Skeletal muscle satellite cell (primary cell): ENCODE measurements at regions not wholly inside any gene's neighbourhood (a gene's known extent, or its start where the extent isn't known, plus 50 kb on each side); places are given as distances from the start of the nearest gene placed in this dataset.

Experiments
- H3K27me3 ChIP-seq: 2 replicates; pipeline ENCODE4 v1.7.0; 2013; ENCODE audit warnings: low read length; ENCODE audit not compliant: control insufficient read depth, insufficient read depth
- H3K36me3 ChIP-seq: 2 replicates; pipeline ENCODE4 v1.7.0; 2013; ENCODE audit warnings: mild to moderate bottlenecking, control low read depth, low read length; ENCODE audit not compliant: insufficient read depth
- H3K4me1 ChIP-seq: 2 replicates; pipeline ENCODE4 v1.7.0; 2013; ENCODE audit warnings: low read length; ENCODE audit not compliant: control insufficient read depth, insufficient read depth
- H3K4me2 ChIP-seq: 2 replicates; pipeline ENCODE4 v1.7.0; 2013; ENCODE audit warnings: mild to moderate bottlenecking, low read length
- H3K4me3 ChIP-seq: 2 replicates; pipeline ENCODE4 v1.7.0; 2013; ENCODE audit warnings: low read length
- H3K9ac ChIP-seq: 2 replicates; pipeline ENCODE4 v1.7.0; 2013; ENCODE audit warnings: mild to moderate bottlenecking, low read depth, low read length, moderate library complexity
- H3K9me3 ChIP-seq: replicated peaks from 2 replicates; pipeline ENCODE4 v1.7.0; 2013; ENCODE audit warnings: mild to moderate bottlenecking, control low read depth, low read length

GRCh38 chr2:2877427-2877826 lies 500.2 kb downstream of the EIPR1 start:
- no peak overlapping the region for H3K4me2 ChIP-seq
- H3K4me1 ChIP-seq: no peaks in the 10 kb centered on the region
- no peaks in the 10 kb centered on the region for H3K36me3 ChIP-seq
- H3K27me3 ChIP-seq: no peaks in the 10 kb centered on the region
- peaks cover 19% of the 10 kb centered on the region for H3K9me3 ChIP-seq
- H3K9ac ChIP-seq: no peak overlapping the region
- no peak overlapping the region for H3K4me3 ChIP-seq

GRCh38 chr2:2876331-2877221 lies 501.0 kb downstream of the EIPR1 start:
- no peaks in the 10 kb centered on the region for H3K36me3 ChIP-seq
- no peak overlapping the region for H3K9ac ChIP-seq
- H3K9me3 ChIP-seq: peaks cover 20% of the 10 kb centered on the region
- H3K4me1 ChIP-seq: no peaks in the 10 kb centered on the region
- H3K4me3 ChIP-seq: no peak overlapping the region
- no peak overlapping the region for H3K4me2 ChIP-seq
- no peaks in the 10 kb centered on the region for H3K27me3 ChIP-seq

GRCh38 chr2:2875831-2876230 lies 501.8 kb downstream of the EIPR1 start:
- Histone ChIP-seq H3K36me3 (no peaks in the 10 kb centered on the region), H3K27me3 (no peaks in the 10 kb centered on the region), H3K9me3 (peaks cover 20% of the 10 kb centered on the region), H3K9ac (no peak overlapping the region), H3K4me1 (no peaks in the 10 kb centered on the region), H3K4me2 (no peak overlapping the region), H3K4me3 (no peak overlapping the region)

GRCh38 chr2:2875296-2875695 lies 502.3 kb downstream of the EIPR1 start:
- Histone ChIP-seq H3K4me3 (no peak overlapping the region), H3K4me2 (no peak overlapping the region), H3K9me3 (peaks cover 20% of the 10 kb centered on the region), H3K4me1 (no peaks in the 10 kb centered on the region), H3K27me3 (no peaks in the 10 kb centered on the region), H3K9ac (no peak overlapping the region), H3K36me3 (no peaks in the 10 kb centered on the region)

- no peaks in the 10 kb centered on the region for H3K4me1 ChIP-seq
- H3K4me2 ChIP-seq: no peak overlapping the region
- H3K27me3 ChIP-seq: no peaks in the 10 kb centered on the region
- H3K4me3 ChIP-seq: no peak overlapping the region
- no peaks in the 10 kb centered on the region for H3K36me3 ChIP-seq
- H3K9me3 ChIP-seq: peaks cover 20% of the 10 kb centered on the region
- H3K9ac ChIP-seq: no peak overlapping the region
Measured at GRCh38 chr2:2874805-2875204, 502.8 kb downstream of the EIPR1 start.

GRCh38 chr2:2874341-2874740 lies 503.3 kb downstream of the EIPR1 start:
- Histone ChIP-seq H3K27me3 (no peaks in the 10 kb centered on the region), H3K9ac (no peak overlapping the region), H3K9me3 (peaks cover 15% of the 10 kb centered on the region), H3K4me3 (no peak overlapping the region), H3K4me2 (no peak overlapping the region), H3K36me3 (no peaks in the 10 kb centered on the region), H3K4me1 (no peaks in the 10 kb centered on the region)

- Histone ChIP-seq H3K9me3 (peaks cover 13% of the 10 kb centered on the region), H3K36me3 (no peaks in the 10 kb centered on the region), H3K4me1 (no peaks in the 10 kb centered on the region), H3K4me2 (no peak overlapping the region), H3K4me3 (no peak overlapping the region), H3K27me3 (no peaks in the 10 kb centered on the region), H3K9ac (no peak overlapping the region)
Measured at GRCh38 chr2:2873450-2873811, 504.2 kb downstream of the EIPR1 start.

- no peak overlapping the region for H3K4me3 ChIP-seq
- no peaks in the 10 kb centered on the region for H3K4me1 ChIP-seq
- no peaks in the 10 kb centered on the region for H3K36me3 ChIP-seq
- no peak overlapping the region for H3K4me2 ChIP-seq
- peaks cover 18% of the 10 kb centered on the region for H3K9me3 ChIP-seq
- H3K9ac ChIP-seq: no peak overlapping the region
- no peaks in the 10 kb centered on the region for H3K27me3 ChIP-seq
Measured at GRCh38 chr2:2872713-2873449, 504.7 kb downstream of the EIPR1 start.

GRCh38 chr2:2872309-2872617 lies 505.4 kb downstream of the EIPR1 start:
- Histone ChIP-seq H3K36me3 (no peaks in the 10 kb centered on the region), H3K9ac (no peak overlapping the region), H3K4me1 (no peaks in the 10 kb centered on the region), H3K4me2 (no peak overlapping the region), H3K4me3 (no peak overlapping the region), H3K9me3 (peaks cover 18% of the 10 kb centered on the region), H3K27me3 (no peaks in the 10 kb centered on the region)

- Histone ChIP-seq H3K9ac (no peak overlapping the region), H3K9me3 (peaks cover 18% of the 10 kb centered on the region), H3K4me2 (no peak overlapping the region), H3K36me3 (no peaks in the 10 kb centered on the region), H3K27me3 (no peaks in the 10 kb centered on the region), H3K4me3 (no peak overlapping the region), H3K4me1 (no peaks in the 10 kb centered on the region)
Measured at GRCh38 chr2:2871480-2872308, 505.9 kb downstream of the EIPR1 start.

GRCh38 chr2:2870106-2870505 lies 507.5 kb downstream of the EIPR1 start:
- Histone ChIP-seq H3K9ac (no peak overlapping the region), H3K4me2 (no peak overlapping the region), H3K9me3 (peaks cover 13% of the 10 kb centered on the region), H3K4me1 (no peaks in the 10 kb centered on the region), H3K4me3 (no peak overlapping the region), H3K27me3 (no peaks in the 10 kb centered on the region), H3K36me3 (no peaks in the 10 kb centered on the region)
